Colon (tissue), 2 donors: ENCODE measurements at regions not wholly inside any gene's neighbourhood (a gene's known extent, or its start where the extent isn't known, plus 50 kb on each side); places are given as distances from the start of the nearest gene placed in this dataset.
A peak's percentile ranks its signal among the peaks of the same experiment; 100 is the strongest.

Experiments
- FAIRE-seq: peaks from 2 replicates; lab custom pipeline; 2012; peaks lifted over from hg19 to GRCh38; lab: Jason Lieb, UNC
- donor health status: control.
- donor health status: control.

DNA sequence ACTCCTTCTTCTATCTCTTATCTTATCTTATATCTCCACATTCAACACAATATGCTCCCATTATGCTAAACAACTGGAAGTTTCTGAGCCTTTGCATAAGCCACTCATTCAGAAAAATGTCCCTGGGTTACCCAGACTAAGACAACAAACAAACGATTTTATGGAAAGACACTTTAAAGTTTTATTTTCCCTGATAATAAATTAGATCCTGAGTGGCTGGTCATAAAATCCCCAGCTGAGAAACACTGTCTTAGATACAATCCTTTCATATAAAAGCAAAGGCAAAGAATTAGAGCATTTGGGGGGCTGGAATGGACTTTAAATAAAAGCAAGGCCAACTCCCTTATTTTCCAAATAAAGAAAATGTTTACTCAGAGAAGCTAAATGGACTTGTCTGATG lies 322.3 kb downstream of the GBE1 start:
- no peak for FAIRE-seq

DNA sequence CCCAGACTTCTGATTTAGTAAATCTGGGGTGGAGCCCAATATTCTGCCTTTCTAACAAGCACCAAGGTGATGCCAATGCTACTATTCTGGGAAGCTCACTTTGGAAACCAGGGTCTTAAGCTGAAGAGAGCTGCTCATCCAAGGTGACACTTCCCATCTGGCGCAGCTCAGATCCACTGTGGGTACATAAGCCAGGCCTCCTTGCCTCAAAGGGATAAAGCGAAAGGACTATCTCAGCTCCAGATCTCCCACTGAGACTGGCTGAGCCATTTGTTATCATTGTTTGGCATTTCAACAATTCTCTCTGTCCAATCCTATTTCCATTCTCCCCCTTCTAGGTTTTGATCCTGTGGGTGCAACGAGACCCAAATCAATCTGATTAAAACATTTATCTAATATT lies 323.8 kb downstream of the GBE1 start:
- FAIRE-seq, result no peak

DNA sequence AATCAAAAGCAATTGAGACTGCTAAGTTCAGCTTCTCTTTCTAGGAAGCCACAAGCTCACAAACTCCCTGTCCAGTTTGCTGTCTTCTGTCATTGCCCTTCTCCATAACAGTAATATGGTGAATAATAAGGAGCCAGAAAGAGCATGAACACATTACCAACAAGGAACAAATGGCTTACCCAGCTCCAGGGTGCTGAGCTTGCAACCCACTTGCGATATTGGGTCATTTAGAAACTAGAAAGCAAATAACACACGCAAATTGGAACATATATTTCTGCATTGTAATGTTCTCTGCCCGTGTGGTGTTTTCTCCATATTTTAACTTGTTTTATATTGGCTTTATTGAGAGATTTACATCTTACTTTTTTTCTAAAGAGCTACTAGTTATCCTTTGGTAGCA lies 325.3 kb downstream of the GBE1 start:
- FAIRE-seq, result no peak

DNA sequence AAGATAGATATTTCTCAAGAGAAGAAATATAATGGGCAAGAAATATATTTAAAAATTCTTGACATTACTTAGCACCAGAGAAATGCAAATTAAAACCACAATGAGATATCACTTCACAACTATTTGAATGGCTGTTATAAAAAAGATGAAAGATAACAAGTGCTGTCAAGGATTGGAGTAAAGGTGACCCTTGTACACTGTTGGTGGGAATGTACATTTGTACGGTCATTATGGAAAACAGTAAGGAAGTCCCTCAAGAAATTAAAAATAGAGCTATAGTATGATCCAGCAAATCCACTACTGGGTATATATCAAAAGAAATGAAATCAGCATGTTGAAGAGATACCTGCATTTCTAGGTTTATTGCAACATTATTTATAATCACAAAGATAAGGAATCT lies 326.4 kb downstream of the GBE1 start:
- FAIRE-seq, result peak; percentile 31

DNA sequence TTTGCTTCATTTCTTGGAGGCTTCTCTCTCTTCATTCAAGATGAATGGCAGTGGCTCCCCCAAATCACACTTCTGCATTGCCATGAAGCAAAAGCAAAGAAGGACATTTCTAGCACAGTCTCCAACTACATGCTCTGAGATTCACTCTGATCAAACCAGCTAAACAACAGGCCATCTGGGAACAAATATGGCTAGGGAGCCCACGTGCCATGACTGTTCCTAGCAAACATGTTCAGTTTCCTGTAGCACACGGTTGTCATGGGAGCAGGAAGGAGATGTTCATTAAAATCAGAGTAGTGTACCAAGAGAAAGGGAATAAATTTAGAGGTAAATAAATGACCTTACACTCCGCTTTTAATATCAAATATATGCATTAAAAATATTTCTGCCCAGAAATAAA lies 327.3 kb downstream of the GBE1 start:
- no peak for FAIRE-seq

DNA sequence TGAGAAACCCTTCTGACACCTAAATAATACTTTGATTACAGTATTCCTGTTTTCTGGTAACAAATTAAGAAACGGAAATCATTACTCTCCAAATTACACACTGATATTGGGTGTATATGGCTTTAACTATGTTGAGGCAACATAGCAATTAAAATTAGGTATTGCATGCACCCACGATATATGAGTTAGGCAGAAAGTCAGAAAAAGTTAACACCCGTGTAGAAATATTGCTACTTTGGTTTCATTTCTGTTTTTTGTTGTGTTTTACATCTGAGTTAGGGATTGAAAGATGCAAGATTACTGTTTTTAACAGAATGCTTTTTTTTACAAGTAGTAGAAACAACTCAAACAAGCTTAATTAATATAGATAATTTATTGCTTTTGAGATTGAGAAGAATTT lies 327.8 kb downstream of the GBE1 start:
- FAIRE-seq, result no peak

DNA sequence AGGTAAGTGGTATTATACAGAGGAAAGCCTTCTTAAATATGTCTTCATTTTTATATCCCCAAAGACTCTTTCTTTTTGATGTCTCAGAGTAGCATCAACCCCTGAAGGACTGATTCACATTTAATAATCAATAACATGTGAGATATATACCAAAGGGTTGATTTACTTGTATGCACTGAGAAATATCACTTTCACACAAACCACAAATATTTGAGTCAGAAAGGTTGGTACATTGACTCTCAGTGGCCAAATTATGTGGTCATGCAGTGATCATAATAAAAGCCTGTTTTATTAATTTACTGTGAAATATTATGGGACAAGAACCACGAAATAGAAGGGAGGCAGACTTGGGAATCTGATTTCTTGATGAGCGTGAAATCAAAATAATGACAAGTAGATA lies 329.0 kb downstream of the GBE1 start:
- no peak for FAIRE-seq

DNA sequence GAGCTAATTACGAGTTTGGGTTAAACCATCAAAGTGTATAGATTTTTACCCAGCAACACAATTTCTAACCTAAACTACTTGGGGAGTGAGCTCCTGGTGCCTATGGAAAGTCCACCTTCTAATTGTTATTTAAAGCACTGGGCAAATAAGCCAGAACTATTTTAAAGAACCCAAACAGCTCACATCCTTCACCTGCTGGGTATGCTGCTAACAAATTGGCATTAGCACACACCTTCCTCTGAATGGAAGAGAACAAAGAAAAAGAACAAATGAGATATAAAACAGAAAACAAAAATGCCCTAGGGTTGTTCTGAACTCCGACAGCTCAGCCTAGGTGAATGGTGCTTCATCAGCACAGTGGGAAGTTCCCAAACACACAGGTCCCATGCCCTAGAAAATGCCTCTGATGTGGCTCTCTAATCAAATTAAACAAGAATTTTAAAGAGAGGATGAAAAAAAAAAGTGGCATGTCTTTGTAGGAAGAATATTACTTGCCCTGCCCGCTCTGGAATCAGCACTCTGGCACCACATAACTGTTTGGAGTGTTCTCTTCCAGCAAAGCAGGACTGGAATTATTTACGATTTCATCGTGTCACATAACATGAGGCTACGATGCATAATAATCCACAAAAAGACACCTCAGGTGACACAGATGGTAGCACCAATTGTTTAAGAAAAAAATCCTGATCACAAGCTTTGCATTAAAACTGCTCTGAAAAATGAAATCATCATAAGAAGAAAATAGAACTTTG lies 334.4 kb downstream of the GBE1 start:
- no peak for FAIRE-seq

DNA sequence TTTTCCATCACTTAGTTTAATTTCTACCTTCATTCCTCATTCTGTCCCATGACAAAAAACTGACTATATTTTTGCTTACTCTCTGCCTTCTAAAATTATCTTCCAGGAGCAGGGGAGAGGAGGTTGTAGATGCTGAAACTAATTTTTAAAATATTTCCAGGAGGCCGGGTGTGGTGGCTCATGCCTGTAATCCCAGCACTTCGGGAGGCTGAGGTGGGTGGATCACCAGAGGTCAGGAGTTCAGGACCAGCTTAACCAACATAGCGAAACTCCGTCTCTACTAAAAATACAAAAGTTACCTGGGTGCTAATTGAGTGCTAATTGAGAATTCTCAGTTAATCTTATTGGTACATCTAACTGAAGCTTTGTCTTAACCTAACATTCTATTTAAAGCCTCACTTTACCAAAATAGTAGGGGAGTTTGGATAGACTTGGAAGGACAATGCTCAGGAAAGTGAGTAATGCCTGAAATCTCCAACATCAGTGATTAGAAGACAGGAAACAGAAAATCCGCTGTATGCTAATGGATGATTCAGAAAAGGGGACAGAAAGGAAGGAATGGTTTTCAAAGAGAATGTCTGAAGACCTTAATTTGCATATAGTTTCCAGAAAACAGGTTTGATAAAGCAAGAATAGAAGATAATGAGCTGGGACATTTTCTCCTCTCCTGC lies 336.1 kb downstream of the GBE1 start:
- no peak for FAIRE-seq

DNA sequence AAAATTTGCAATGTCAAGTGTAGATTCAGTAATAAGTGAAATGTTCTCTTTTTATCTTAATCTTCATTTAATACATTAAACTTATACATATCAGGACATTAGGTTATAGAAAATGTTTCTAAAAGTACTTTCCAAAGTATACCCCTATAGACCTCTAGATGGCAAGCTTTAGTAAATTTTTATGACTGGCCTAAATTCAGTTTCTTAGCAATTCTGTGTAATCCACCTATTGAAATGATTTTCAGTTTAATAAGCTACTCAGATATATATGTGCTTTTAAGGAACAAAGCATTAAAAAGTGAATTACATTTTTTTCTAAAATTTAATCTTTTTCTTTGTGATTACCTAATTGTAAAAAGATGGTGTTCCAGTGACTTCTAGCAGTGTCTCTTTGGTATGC lies 342.2 kb downstream of the GBE1 start:
- no peak for FAIRE-seq

DNA sequence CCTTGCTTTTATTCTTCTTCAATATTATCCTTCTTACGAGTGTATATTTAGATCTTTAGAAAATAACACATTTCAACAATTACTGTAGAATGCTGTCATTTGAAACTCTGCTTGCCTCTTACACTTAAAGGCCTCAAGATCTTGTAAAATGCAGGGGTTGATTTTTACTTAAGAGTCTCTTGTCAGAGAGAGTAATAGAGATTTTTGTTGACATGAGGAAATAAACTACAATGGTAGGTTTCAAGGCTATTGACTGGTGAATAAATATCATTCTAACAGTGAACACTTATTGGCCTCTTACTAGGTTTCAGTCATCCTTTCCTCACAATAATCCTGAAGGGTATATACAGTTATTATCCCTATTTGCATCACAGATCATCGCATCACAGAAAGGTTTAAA lies 344.6 kb downstream of the GBE1 start:
- no peak for FAIRE-seq

DNA sequence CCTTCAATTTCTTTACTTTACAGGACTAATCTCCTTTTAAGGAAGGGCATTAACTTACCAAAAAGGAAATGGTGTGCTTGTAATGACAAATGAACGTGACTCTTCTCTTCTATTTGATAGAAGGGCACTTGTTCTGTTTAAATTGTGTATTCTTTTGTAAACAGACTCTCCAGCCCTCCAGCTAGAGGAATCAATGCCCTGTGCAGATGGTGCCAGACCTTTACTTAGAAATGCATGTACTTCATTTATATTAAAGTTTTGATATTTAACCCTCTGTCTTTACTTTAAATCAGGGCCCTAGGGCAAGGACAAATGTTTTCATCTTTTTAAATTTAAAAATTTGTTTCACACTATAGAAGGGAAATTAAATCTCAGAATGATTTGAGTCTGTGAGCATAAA lies 355.1 kb downstream of the GBE1 start:
- no peak for FAIRE-seq

DNA sequence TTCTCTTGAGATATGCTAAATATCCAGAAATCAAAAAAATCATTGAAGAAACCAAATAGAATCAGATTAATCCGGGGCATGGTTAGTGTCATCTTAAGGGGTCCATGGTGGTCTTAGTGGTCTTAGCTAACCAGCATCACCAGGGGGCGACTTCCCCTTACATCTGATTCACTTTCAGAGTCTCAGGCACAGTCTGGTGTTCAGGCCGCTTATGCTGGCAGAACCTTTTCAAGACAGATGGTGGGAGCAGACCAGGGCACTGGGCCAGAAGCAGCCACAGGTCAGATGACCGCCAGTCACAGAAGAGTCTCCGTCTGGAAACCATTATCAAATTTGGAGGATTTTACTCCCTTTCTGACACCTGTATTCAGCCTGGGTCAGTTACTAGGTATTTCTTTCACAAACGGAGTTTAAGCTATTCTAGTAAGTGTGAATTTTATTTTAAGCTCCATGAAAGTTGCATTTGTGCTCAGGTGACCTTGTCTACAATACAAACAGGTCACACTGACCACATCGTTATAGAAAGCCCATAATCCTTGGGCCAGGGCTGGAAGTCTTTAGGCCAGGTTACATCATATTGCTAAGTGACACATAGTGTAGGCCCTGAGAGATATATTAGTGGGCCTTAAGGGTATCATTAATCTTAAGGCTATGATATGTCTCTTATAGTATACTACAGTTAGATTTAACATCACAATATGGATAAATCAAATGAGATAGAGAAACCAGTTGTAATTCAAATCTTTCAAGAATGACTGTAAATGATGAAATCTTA lies 365.5 kb downstream of the GBE1 start:
- FAIRE-seq, result no peak

DNA sequence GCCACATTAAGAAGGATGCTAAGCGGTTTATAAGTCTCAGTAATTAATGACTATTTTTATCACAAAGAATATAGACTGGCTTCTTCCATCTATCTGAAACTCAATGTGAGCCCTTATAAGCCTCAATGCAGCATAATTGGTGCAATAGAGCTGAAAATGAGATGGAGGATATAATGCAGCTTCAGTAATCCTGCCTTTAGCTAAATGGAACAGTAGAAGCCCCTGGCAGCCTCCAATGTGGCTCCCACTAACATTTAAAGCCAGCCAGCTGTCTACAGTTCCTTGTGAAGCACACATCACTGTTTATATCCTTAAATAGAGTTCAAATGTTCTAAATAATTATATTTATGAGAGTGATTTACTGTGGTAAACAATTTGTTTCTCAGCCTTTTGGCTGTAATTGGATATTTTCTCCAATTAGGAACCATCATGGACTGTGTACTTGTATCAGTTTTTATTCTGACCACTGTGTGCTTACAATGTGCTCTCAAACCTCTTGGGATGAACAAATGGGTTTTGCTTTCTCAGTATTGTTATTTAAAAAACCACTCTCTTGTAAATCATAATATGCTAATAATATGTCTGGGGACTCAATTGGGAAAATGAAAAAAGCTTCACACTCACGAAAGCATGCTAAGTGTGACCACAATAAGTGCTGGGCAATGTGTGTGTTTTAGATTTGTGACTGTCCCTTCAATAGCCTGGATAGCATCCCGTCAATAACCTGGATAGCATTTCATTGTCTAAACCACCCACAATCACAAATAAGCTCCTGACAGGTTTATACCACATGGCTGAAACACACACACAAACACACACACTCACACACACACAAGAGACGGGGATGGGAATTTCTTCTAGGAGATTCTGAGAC lies 366.6 kb downstream of the GBE1 start:
- no peak for FAIRE-seq

DNA sequence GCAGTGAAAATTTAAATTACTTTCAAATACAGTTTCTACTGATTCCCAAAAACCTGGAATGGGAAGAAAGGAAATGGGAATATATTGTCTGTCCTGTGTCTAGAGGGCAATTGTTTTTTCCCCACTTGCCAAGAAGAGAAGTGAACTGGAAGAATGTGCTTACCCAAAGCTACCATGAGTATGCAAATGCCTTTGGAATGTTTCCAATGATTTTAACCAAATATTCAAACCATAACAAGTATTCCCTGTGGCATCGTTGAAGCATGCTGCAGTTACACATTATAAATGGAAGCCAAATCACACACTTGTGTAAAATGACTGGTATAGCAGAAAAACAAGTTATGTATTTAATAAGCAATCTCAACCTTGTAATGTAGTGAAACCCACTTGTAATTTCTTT lies 368.2 kb downstream of the GBE1 start:
- no peak for FAIRE-seq

DNA sequence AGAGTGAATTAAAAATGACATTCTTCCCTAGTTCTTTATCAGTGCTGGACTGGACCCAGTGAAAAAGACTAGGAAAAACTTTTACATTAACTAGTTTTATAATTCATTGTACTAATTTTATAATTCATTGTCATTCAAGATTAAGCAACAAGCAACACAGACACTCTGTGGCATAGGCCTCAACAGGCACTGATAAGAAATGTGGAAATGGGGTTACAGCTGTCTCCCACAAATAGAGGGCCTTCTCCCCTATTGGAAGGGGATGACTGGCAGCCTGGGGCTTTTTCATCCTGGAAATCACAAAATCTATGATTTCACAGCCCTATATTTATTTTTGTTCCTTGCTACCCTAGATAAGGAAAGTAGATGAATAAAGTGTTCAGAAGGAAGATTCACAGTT lies 370.6 kb downstream of the GBE1 start:
- FAIRE-seq, result no peak

DNA sequence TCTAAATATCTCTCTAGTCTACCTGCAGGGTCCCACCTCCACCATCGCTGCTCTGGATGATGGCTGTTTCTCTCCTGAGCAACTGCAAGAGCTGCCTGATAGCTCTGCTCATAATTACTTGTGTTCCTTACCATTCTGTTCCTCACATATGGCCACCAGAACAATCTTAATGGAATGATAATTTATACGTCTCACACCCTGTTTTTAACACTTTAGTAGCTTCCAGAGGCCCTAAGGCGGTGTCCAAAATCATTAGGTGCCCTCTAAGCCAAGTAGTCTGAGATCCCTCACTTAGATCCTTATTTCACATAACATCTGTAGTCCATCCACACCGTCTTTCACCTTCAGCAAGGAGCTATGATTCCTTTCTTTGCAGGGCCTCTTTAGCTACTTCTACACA lies 373.3 kb downstream of the GBE1 start:
- no peak for FAIRE-seq

DNA sequence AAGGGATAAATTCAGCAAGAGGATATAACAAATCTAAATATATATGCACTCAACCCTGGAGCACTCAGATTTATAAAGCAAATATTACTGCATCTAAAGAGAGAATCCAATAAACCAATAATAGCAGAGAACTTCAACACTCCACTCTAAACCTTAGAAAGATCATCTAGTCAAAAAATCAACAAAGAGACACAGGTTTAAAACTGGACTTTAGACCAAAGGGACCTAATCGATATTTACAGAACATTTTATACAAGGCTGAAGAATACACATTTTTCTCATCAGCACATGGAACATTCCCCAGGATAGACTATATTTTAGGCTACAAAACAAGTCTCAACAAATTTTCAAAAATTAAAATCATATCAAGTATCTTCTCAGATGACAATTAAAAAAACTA lies 379.0 kb downstream of the GBE1 start:
- no peak for FAIRE-seq

DNA sequence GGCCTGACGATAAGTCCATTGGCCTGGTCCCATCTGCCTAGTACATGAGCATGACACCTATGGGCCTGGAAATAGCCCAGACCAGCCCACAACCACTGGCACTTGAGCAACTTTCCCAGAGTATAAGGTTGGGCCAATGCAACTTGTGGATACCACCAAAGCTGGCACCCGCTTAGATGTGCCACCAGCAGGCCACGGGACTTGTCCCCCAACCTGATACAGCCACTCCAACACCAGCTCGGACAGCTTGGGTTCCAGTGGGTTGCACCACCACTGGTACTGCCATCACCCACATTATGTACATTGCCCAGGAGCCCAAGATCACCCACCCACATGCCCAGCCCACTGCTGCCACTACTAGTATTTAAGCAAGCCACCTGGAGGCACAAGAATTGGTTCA lies 381.2 kb downstream of the GBE1 start:
- no peak for FAIRE-seq

DNA sequence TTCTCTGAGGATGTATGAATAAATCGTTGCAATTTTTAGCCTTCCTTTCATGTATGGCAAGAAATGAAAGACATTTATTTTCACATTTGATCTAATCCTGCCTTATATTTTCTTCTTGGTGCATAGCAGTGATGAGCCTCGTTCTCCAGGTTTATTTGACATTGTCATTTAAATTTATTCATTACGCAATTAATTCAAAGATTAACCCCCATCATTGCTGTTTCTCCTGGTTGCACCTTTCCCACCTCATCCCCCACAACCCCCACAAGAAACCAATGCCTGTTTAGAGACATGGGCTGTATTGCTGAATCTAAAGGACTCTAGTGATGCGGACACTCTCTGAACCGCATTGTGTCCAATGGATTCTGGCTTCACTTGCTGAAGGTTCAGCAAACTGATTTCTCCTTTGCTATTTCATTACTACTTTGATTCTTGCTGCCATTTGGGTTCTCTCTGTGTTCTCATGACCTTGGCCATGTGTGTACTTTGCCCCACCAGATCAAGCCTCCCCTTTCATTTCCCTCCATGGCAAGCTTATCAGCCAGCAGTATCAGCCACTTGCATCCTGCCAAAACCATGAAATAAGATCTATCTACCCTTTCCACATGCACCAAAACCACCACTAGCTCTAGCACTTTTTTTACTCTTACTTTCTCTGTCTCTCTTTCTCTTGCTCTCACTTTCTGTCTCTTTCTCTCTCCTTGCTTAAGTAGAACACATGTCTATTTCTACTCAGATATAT lies 382.7 kb downstream of the GBE1 start:
- FAIRE-seq, result no peak

DNA sequence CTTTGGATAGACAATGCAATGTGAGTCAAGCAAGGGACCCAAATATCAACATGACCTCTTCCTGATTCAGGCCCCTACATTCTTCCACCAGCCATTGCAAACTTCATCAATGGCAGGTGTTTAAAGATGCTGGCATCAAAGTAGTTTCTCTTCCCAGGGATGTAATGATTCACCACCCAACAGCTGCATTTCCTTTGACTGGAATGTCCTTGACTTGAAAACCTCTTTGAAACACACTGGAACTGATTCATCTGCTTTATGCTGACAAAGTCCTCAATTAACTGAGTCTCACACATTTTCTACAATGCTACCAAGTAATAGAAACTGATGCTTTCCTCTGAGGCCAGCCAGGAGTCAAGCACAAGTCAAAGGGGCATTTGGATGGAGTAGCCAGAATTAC lies 385.5 kb downstream of the GBE1 start:
- FAIRE-seq, result no peak

DNA sequence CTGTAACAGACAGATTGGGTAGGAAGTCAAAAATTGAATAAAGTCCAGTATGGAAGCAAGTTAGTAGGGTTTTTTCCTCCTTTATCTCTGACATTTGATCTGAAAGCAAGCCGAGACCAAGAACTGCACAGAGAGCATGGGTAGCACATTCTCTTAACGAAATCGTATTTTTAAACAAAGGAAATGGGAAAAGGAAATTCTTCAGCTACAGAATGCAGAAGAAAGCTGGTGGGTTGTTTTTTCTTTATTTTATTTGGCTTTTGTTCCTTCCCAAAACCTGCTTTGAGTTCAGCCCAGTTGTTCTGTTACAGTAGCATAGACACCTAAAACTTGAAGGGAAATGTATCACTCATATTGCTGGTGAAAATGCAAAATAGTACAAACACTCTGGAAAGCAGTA lies 397.0 kb downstream of the GBE1 start:
- FAIRE-seq, result no peak
